Activated naive CD4-positive, alpha-beta T cell treated with anti-CD3 and anti-CD28 coated beads for 36 hours (primary cell): ENCODE measurements at regions not wholly inside any gene's neighbourhood (a gene's known extent, or its start where the extent isn't known, plus 50 kb on each side); places are given as distances from the start of the nearest gene placed in this dataset.

Source experiments
- CTCF ChIA-PET: fragments of 350-600 bp; sonication (Branson Sonifier 250); formaldehyde crosslinking; loops from one replicate; lab custom pipeline; 2021; ENCODE audit warnings: antibody characterized with exemption; lab: Charles Lee
- DNase-seq: peaks from one replicate; pipeline ENCODE4 v3.0.0-alpha.2; 2020
- H3K27ac Mint-ChIP-seq: one replicate; pipeline ENCODE4 v1.8.0; 2021; ENCODE audit warnings: mild to moderate bottlenecking, mixed read lengths
- H3K27me3 Mint-ChIP-seq: one replicate; pipeline ENCODE4 v1.8.0; 2021; ENCODE audit warnings: low read depth, mixed read lengths
- H3K36me3 Mint-ChIP-seq: one replicate; pipeline ENCODE4 v1.8.0; 2021; ENCODE audit warnings: low read depth, mixed read lengths
- H3K4me1 Mint-ChIP-seq: one replicate; pipeline ENCODE4 v1.8.0; 2021; ENCODE audit warnings: low read depth, mixed read lengths
- H3K4me3 Mint-ChIP-seq: one replicate; pipeline ENCODE4 v1.8.0; 2021; ENCODE audit warnings: mild to moderate bottlenecking, moderate library complexity, mixed read lengths
- H3K9me3 Mint-ChIP-seq: one replicate; pipeline ENCODE4 v1.8.0; 2021; ENCODE audit warnings: mixed read lengths
- intact Hi-C: fragments of 100-400 bp; cut with micrococcal nuclease; formaldehyde crosslinking; loops from one replicate; pipeline ENCODE4 v1.15.1; 2023

DNA sequence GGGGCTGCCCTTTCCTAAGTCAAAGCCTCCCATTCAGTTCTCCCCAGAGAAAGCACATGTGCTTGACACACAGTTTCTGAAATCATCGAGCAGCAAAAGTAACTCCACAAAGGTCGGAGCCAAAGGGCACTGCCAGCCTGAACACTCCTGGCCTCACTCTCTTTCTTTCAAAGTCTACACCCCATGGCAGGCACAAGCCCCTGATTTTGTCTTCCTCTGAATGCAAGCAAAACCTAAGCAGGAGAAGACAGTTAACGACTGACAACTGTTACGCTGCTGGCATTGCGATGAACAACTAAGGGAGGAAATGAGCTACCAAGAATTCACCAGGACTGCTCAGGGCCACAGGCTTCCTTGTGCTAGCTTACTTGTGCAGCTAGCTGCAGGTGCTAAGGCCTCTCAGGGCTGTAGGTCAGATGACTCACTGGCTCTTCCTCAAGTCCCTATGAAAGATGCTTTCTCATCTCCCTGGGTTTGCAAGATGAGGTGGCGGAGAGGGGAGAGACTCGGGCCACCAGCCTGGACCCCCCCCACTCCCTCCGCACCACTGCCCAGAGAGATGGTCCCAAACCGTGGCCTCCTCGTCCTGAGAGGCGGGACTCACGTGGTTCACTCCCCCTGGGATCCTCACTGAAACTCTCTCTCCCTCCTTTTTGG, 208.2 kb downstream of the DLL1 start:
- no peaks in the 10 kb centered on the region for H3K27me3 Mint-ChIP-seq
- CTCF ChIA-PET: no interaction called here
- H3K4me3 Mint-ChIP-seq: no peak overlapping the region
- no peaks in the 10 kb centered on the region for H3K9me3 Mint-ChIP-seq
- intact Hi-C loops: no loop called here
- H3K4me1 Mint-ChIP-seq: peaks cover 7% of the 10 kb centered on the region
- DNase-seq: no peak
- H3K27ac Mint-ChIP-seq: no peak overlapping the region
- H3K36me3 Mint-ChIP-seq: no peaks in the 10 kb centered on the region

GRCh38 chr6:170082067-170082466, 208.8 kb downstream of the DLL1 start:
- no peak for DNase-seq
- Mint-ChIP-seq H3K36me3 (no peaks in the 10 kb centered on the region), H3K27ac (no peak overlapping the region), H3K9me3 (no peaks in the 10 kb centered on the region), H3K27me3 (no peaks in the 10 kb centered on the region), H3K4me3 (no peak overlapping the region), H3K4me1 (peaks cover 7% of the 10 kb centered on the region)
- CTCF ChIA-PET: no interaction called here
- intact Hi-C loops: no loop called here

GRCh38 chr6:170081556-170081955, 209.3 kb downstream of the DLL1 start:
- CTCF ChIA-PET: no interaction called here

GRCh38 chr6:170080828-170081371, 210.0 kb downstream of the DLL1 start:
- Mint-ChIP-seq H3K4me1 (peaks cover 5% of the 10 kb centered on the region), H3K9me3 (no peaks in the 10 kb centered on the region), H3K27ac (no peak overlapping the region), H3K27me3 (no peaks in the 10 kb centered on the region), H3K4me3 (no peak overlapping the region), H3K36me3 (no peaks in the 10 kb centered on the region)
- DNase-seq: no peak
- CTCF ChIA-PET: no interaction called here
- intact Hi-C loops: no loop called here

More at GRCh38 chr6:170081556-170081955, 209.3 kb downstream of the DLL1 start:
- Mint-ChIP-seq H3K9me3 (no peaks in the 10 kb centered on the region), H3K4me1 (peaks cover 5% of the 10 kb centered on the region), H3K36me3 (no peaks in the 10 kb centered on the region), H3K4me3 (no peak overlapping the region), H3K27ac (no peak overlapping the region), H3K27me3 (no peaks in the 10 kb centered on the region)
- intact Hi-C loops: no loop called here
- no peak for DNase-seq

- intact Hi-C loops: no loop called here
- no peaks in the 10 kb centered on the region for H3K9me3 Mint-ChIP-seq
- H3K27me3 Mint-ChIP-seq: no peaks in the 10 kb centered on the region
- H3K36me3 Mint-ChIP-seq: no peaks in the 10 kb centered on the region
- H3K27ac Mint-ChIP-seq: no peak overlapping the region
- no peak overlapping the region for H3K4me3 Mint-ChIP-seq
- peaks cover 5% of the 10 kb centered on the region for H3K4me1 Mint-ChIP-seq
- CTCF ChIA-PET: no interaction called here
- no peak for DNase-seq
Measured at GRCh38 chr6:170080169-170080827, 210.6 kb downstream of the DLL1 start.

GRCh38 chr6:170076466-170077165, 214.3 kb downstream of the DLL1 start:
- DNase-seq: no peak
- Mint-ChIP-seq H3K36me3 (no peaks in the 10 kb centered on the region), H3K4me3 (no peak overlapping the region), H3K4me1 (no peaks in the 10 kb centered on the region), H3K9me3 (no peaks in the 10 kb centered on the region), H3K27me3 (no peaks in the 10 kb centered on the region), H3K27ac (no peak overlapping the region)
- intact Hi-C loops: no loop called here
- CTCF ChIA-PET: no interaction called here

GRCh38 chr6:170075659-170076223, 215.1 kb downstream of the DLL1 start:
- Mint-ChIP-seq H3K4me3 (no peak overlapping the region), H3K9me3 (no peaks in the 10 kb centered on the region), H3K27me3 (no peaks in the 10 kb centered on the region), H3K4me1 (no peaks in the 10 kb centered on the region), H3K36me3 (no peaks in the 10 kb centered on the region), H3K27ac (no peak overlapping the region)
- DNase-seq: no peak
- intact Hi-C loops: no loop called here
- CTCF ChIA-PET: no interaction called here

DNA sequence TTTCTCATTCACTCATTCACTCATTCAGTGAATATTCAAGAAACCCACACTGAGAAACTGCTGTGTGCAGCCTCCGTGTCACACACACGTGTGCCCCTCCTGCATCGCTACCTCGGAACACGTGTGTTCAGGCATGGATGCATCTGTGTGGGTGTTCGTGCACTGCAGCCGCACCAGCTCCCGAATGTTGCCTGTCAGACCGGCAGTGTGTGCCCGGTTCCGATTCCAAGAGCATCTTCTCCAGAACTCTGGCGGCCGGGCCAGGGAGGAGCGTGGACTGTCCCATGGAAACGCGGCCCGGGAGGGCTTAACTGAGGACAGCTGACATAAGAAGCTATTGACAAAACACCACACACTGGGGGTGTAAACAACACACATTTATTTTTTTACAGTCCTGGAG, 216.0 kb downstream of the DLL1 start:
- no peak for DNase-seq
- no peaks in the 10 kb centered on the region for H3K36me3 Mint-ChIP-seq
- no peaks in the 10 kb centered on the region for H3K4me1 Mint-ChIP-seq
- intact Hi-C loops: no loop called here
- CTCF ChIA-PET: no interaction called here
- no peaks in the 10 kb centered on the region for H3K9me3 Mint-ChIP-seq
- no peak overlapping the region for H3K27ac Mint-ChIP-seq
- H3K27me3 Mint-ChIP-seq: peaks cover 5% of the 10 kb centered on the region
- H3K4me3 Mint-ChIP-seq: no peak overlapping the region

DNA sequence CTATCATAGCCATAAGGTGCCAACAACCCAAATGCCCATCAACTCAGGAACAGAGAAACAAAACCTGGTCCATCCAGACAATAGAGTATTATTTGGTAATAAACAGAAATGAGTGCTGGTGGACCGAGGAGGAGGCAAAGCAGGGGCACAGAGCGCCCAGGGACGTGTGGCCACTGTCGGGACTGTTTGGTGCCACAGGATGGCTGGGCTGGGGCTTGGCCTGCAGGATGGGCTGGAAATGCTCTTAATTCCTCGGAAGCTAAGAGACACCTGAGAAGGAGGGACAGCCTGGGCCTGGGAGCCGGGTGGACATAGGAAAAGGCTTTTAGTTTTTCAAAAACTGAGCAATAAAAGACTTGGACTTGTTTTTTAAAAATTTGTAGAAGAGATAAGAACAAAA, 216.4 kb downstream of the DLL1 start:
- Mint-ChIP-seq H3K4me3 (no peak overlapping the region), H3K27ac (no peak overlapping the region), H3K27me3 (peaks cover 5% of the 10 kb centered on the region), H3K36me3 (no peaks in the 10 kb centered on the region), H3K9me3 (peaks cover 3% of the 10 kb centered on the region), H3K4me1 (no peaks in the 10 kb centered on the region)
- DNase-seq: no peak
- CTCF ChIA-PET: no interaction called here
- intact Hi-C loops: no loop called here

- Mint-ChIP-seq H3K27ac (no peak overlapping the region), H3K4me1 (no peaks in the 10 kb centered on the region), H3K27me3 (peaks cover 5% of the 10 kb centered on the region), H3K4me3 (no peak overlapping the region), H3K9me3 (peaks cover 6% of the 10 kb centered on the region), H3K36me3 (no peaks in the 10 kb centered on the region)
- CTCF ChIA-PET: interaction anchor here (0.6 kb wide), 1 partner anchor 434 kb away, joined by 3 read pairs; no protein-coding TSS in a partner anchor
- intact Hi-C loops: no loop called here
- DNase-seq: no peak
Measured at GRCh38 chr6:170073846-170074245, 217.0 kb downstream of the DLL1 start.

DNA sequence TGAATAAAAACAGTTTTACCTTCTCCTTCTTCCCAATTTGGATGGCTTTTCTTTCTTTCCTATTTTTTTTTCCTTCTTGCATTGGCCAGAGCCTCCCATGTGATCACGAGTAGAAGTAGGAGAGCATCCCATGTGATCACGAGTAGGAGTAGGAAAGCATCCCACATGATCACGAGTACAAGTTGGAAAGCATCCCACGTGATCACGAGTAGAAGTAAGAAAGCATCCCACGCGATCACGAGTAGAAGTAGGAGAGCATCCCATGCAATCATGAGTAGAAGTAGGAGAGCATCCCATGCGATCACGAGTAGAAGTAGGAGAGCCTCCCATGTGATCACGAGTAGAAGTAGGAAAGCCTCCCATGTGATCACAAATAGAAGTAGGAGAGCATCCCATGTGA, 218.6 kb downstream of the DLL1 start:
- no peak for DNase-seq

GRCh38 chr6:170069611-170070010, 221.3 kb downstream of the DLL1 start:
- H3K4me3 Mint-ChIP-seq: no peak overlapping the region
- no peak for DNase-seq
- H3K27ac Mint-ChIP-seq: no peak overlapping the region
- peaks cover 5% of the 10 kb centered on the region for H3K27me3 Mint-ChIP-seq
- H3K36me3 Mint-ChIP-seq: no peaks in the 10 kb centered on the region
- CTCF ChIA-PET: no interaction called here
- peaks cover 6% of the 10 kb centered on the region for H3K9me3 Mint-ChIP-seq
- intact Hi-C loops: no loop called here
- H3K4me1 Mint-ChIP-seq: no peaks in the 10 kb centered on the region

More for the DNA sequence above, 218.6 kb downstream of the DLL1 start:
- H3K36me3 Mint-ChIP-seq: no peaks in the 10 kb centered on the region
- CTCF ChIA-PET: no interaction called here
- H3K27me3 Mint-ChIP-seq: peaks cover 5% of the 10 kb centered on the region
- peaks cover 6% of the 10 kb centered on the region for H3K9me3 Mint-ChIP-seq
- intact Hi-C loops: no loop called here
- H3K27ac Mint-ChIP-seq: no peak overlapping the region
- no peak overlapping the region for H3K4me3 Mint-ChIP-seq
- H3K4me1 Mint-ChIP-seq: no peaks in the 10 kb centered on the region
